Activated CD4-positive, alpha-beta T cell treated with anti-CD3 and anti-CD28 coated beads, Interleukin-2, amount 10 ng/mL, durations not matched to agents 24 days and 14 days (primary cell): ENCODE measurements at regions not wholly inside any gene's neighbourhood (a gene's known extent, or its start where the extent isn't known, plus 50 kb on each side); places are given as distances from the start of the nearest gene placed in this dataset.
"Not testable (repeated sequence)": the region's sequence is repeated elsewhere in the genome, so short reads cannot be mapped to it uniquely, and the experiment has no call there.

Experiments
- DNase-seq: peaks from one replicate; pipeline ENCODE4 v3.0.0; 2022
- H3K27ac Mint-ChIP-seq: one replicate; pipeline ENCODE4 v1.8.0; 2022; ENCODE audit warnings: mild to moderate bottlenecking, mixed read lengths
- H3K27me3 Mint-ChIP-seq: one replicate; pipeline ENCODE4 v1.8.0; 2022; ENCODE audit warnings: mixed read lengths
- H3K36me3 Mint-ChIP-seq: one replicate; pipeline ENCODE4 v1.8.0; 2022; ENCODE audit warnings: low read depth, mild to moderate bottlenecking, mixed read lengths
- H3K4me1 Mint-ChIP-seq: one replicate; pipeline ENCODE4 v1.8.0; 2021; ENCODE audit warnings: mixed read lengths
- H3K4me3 Mint-ChIP-seq: one replicate; pipeline ENCODE4 v1.8.0; 2022; ENCODE audit warnings: mild to moderate bottlenecking, moderate library complexity, mixed read lengths
- H3K9me3 Mint-ChIP-seq: one replicate; pipeline ENCODE4 v1.8.0; 2021; ENCODE audit warnings: mixed read lengths
- intact Hi-C: fragments of 100-400 bp; cut with micrococcal nuclease; formaldehyde crosslinking; loops from one replicate; pipeline ENCODE4 v1.15.1; 2023

- H3K36me3 Mint-ChIP-seq, H3K9me3 Mint-ChIP-seq, H3K27me3 Mint-ChIP-seq, H3K4me1 Mint-ChIP-seq, H3K4me3 Mint-ChIP-seq, H3K27ac Mint-ChIP-seq, DNase-seq, intact Hi-C loops: not testable (repeated sequence)
Measured at GRCh38 chr12:60213272-60213671, 617.4 kb downstream of the SLC16A7 start.

- H3K4me3 Mint-ChIP-seq, result no peak overlapping the region
- H3K4me1 Mint-ChIP-seq, result no peaks in the 10 kb centered on the region
- no peak for DNase-seq
- no peaks in the 10 kb centered on the region for H3K9me3 Mint-ChIP-seq
- intact Hi-C loops, result no loop called here
- H3K27me3 Mint-ChIP-seq, result no peaks in the 10 kb centered on the region
- H3K36me3 Mint-ChIP-seq, result no peaks in the 10 kb centered on the region
- H3K27ac Mint-ChIP-seq, result no peak overlapping the region
Measured at GRCh38 chr12:60216226-60216625, 620.4 kb downstream of the SLC16A7 start.

GRCh38 chr12:60223242-60223641, 627.4 kb downstream of the SLC16A7 start:
- no peak overlapping the region for H3K4me3 Mint-ChIP-seq
- no peaks in the 10 kb centered on the region for H3K27me3 Mint-ChIP-seq
- no peak for DNase-seq
- no peaks in the 10 kb centered on the region for H3K36me3 Mint-ChIP-seq
- intact Hi-C loops, result no loop called here
- H3K4me1 Mint-ChIP-seq, result no peaks in the 10 kb centered on the region
- no peak overlapping the region for H3K27ac Mint-ChIP-seq
- H3K9me3 Mint-ChIP-seq, result no peaks in the 10 kb centered on the region

DNA sequence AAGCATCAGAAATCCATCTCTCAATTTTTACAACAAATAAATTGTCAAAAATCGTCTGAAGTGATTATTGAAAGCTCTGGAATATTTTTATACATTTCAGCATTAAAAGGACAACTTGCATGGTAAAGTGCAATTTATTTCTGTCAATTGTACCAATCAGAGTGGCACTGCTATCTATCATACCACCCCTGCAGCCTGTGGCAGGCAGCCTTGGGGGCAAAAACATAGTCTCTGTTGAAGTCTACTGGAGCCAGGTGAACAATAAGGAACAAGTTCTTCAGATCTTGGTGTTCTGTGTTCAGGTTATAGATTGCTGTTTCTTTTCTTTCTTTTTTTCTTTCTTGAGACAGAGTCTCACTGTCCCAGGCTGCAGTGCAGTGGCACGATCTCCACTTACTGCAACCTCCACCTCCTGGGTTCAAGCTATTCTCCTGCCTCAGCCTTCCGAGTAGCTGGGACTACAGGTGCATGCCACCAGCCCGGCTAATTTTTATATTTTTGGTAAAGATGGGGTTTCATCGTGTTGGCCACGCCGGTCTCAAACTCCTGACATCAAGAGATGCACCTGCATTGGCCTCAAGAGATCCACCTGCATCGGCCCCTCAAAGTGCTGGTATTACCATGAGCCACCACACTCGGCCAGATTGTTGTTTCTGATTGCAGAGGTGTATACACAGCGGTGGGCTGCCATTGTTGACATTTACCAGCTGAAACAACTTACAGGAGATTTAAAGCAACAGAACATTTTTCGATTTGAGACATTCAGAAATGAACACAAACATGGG, 629.6 kb downstream of the SLC16A7 start:
- intact Hi-C loops, result no loop called here
- Mint-ChIP-seq H3K4me3 (no peak overlapping the region), H3K27me3 (no peaks in the 10 kb centered on the region), H3K27ac (no peak overlapping the region), H3K9me3 (no peaks in the 10 kb centered on the region), H3K36me3 (no peaks in the 10 kb centered on the region), H3K4me1 (no peaks in the 10 kb centered on the region)
- no peak for DNase-seq

DNA sequence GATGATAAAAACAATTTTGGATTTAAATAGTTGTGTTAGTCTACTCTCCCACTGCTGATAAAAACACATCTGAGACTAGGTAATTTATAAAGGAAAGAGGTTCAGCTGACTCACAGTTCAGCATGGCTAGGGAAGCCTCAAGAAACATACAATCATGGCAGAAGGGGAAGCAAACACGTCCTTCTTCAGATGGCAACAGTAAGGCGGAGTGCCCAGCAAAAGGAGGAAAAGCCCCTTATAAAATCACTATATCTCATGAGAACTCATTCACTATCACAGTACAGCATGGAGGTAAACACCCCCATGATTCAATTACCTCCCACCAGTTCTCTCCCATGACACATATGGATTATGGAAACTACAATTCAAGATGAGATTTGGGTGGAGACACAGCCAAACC, 632.1 kb downstream of the SLC16A7 start:
- Mint-ChIP-seq H3K9me3 (no peaks in the 10 kb centered on the region), H3K36me3 (no peaks in the 10 kb centered on the region), H3K4me3 (no peak overlapping the region), H3K27me3 (no peaks in the 10 kb centered on the region), H3K4me1 (no peaks in the 10 kb centered on the region), H3K27ac (no peak overlapping the region)
- DNase-seq, result no peak
- intact Hi-C loops, result no loop called here

DNA sequence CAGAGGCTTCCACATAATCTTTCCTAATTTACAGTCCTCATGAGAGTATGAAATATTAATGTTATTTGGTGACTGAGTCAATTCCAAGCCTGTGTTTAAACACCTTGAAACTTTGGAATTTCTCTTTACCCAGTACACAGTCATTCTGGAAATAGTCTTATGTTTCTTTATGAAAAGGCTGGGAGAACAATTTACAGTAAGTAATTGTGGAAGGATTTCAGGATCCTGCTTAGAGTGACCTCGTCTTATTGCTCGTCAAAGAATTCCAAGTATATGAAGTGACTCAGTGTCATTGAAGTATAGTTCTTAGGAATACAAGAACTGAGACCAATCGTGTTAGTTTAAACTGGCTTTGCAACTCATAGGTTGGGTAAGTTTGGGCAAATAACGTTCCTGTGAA, 634.2 kb downstream of the SLC16A7 start:
- Mint-ChIP-seq H3K9me3 (no peaks in the 10 kb centered on the region), H3K4me1 (no peaks in the 10 kb centered on the region), H3K36me3 (no peaks in the 10 kb centered on the region), H3K4me3 (no peak overlapping the region), H3K27ac (no peak overlapping the region), H3K27me3 (no peaks in the 10 kb centered on the region)
- no peak for DNase-seq
- intact Hi-C loops, result no loop called here

GRCh38 chr12:60231303-60231702, 635.5 kb downstream of the SLC16A7 start:
- intact Hi-C loops, result no loop called here
- Mint-ChIP-seq H3K27me3 (no peaks in the 10 kb centered on the region), H3K4me3 (no peak overlapping the region), H3K36me3 (no peaks in the 10 kb centered on the region), H3K27ac (no peak overlapping the region), H3K9me3 (no peaks in the 10 kb centered on the region), H3K4me1 (no peaks in the 10 kb centered on the region)
- no peak for DNase-seq

GRCh38 chr12:60231976-60232907, 636.4 kb downstream of the SLC16A7 start:
- H3K27ac Mint-ChIP-seq, result no peak overlapping the region
- H3K27me3 Mint-ChIP-seq, result no peaks in the 10 kb centered on the region
- no peaks in the 10 kb centered on the region for H3K36me3 Mint-ChIP-seq
- intact Hi-C loops, result no loop called here
- no peak for DNase-seq
- no peaks in the 10 kb centered on the region for H3K4me1 Mint-ChIP-seq
- no peak overlapping the region for H3K4me3 Mint-ChIP-seq
- H3K9me3 Mint-ChIP-seq, result no peaks in the 10 kb centered on the region

- H3K4me3 Mint-ChIP-seq, DNase-seq, H3K27me3 Mint-ChIP-seq, H3K9me3 Mint-ChIP-seq, intact Hi-C loops, H3K4me1 Mint-ChIP-seq, H3K36me3 Mint-ChIP-seq, H3K27ac Mint-ChIP-seq: not testable (repeated sequence)
Measured at GRCh38 chr12:60234611-60235195, 638.9 kb downstream of the SLC16A7 start.

GRCh38 chr12:60235261-60235660, 639.4 kb downstream of the SLC16A7 start:
- Mint-ChIP-seq H3K9me3 (peaks cover 8% of the 10 kb centered on the region), H3K27me3 (no peaks in the 10 kb centered on the region), H3K4me3 (no peak overlapping the region), H3K4me1 (no peaks in the 10 kb centered on the region), H3K36me3 (no peaks in the 10 kb centered on the region), H3K27ac (no peak overlapping the region)
- intact Hi-C loops, result no loop called here
- no peak for DNase-seq

GRCh38 chr12:60236416-60236815, 640.6 kb downstream of the SLC16A7 start:
- DNase-seq, H3K9me3 Mint-ChIP-seq, H3K27me3 Mint-ChIP-seq, H3K4me1 Mint-ChIP-seq, H3K36me3 Mint-ChIP-seq, H3K27ac Mint-ChIP-seq, H3K4me3 Mint-ChIP-seq, intact Hi-C loops: not testable (repeated sequence)

GRCh38 chr12:60240891-60241290, 645.1 kb downstream of the SLC16A7 start:
- Mint-ChIP-seq H3K27me3 (no peaks in the 10 kb centered on the region), H3K4me3 (no peak overlapping the region), H3K27ac (no peak overlapping the region), H3K9me3 (peaks cover 8% of the 10 kb centered on the region), H3K4me1 (no peaks in the 10 kb centered on the region), H3K36me3 (no peaks in the 10 kb centered on the region)
- no peak for DNase-seq
- intact Hi-C loops, result no loop called here

DNA sequence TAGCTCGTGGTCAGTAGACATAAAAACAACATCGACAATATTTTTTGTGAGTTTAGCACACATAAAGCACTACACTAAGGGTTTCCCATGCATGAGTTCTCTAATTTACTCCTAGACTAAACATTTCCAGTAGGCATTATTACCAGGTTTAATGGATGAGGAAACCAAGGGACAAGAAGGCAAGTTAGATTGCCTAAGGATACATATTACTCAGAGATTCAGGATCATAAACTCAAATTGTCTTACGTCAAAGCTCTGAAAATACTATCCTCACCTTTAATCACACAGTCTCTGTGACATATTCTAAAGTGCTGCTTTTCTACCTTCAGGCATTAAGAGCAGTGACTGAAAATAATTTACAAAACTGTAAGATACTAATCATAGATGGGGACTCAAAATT, 655.3 kb downstream of the SLC16A7 start:
- H3K4me3 Mint-ChIP-seq, result no peak overlapping the region
- no peaks in the 10 kb centered on the region for H3K4me1 Mint-ChIP-seq
- no peaks in the 10 kb centered on the region for H3K9me3 Mint-ChIP-seq
- no peaks in the 10 kb centered on the region for H3K27me3 Mint-ChIP-seq
- no peak for DNase-seq
- intact Hi-C loops, result no loop called here
- H3K27ac Mint-ChIP-seq, result no peak overlapping the region
- H3K36me3 Mint-ChIP-seq, result no peaks in the 10 kb centered on the region
